OCI-LY1 (cell line): ENCODE measurements at regions not wholly inside any gene's neighbourhood (a gene's known extent, or its start where the extent isn't known, plus 50 kb on each side); places are given as distances from the start of the nearest gene placed in this dataset.

Experiments used
- EZH2 ChIP-seq: fragments of 200-600 bp; sonication (generic), shearing (Covaris generic); IDR thresholded peaks from 2 replicates; pipeline ENCODE4 v1.8.0; 2017; ENCODE audit warnings: borderline replicate concordance, mixed run types, mild to moderate bottlenecking, antibody characterized with exemption, low read length, moderate library complexity, mixed read lengths
- TF ChIP-seq, protein P1 (sequence below): fragments of 200-600 bp; sonication (generic), shearing (Covaris generic); IDR thresholded peaks from 2 replicates; pipeline ENCODE4 v1.5.1; 2017; ENCODE audit warnings: mild to moderate bottlenecking, antibody characterized with exemption, low read length, moderate library complexity, mixed read lengths

- TF ChIP-seq, protein P1, sequence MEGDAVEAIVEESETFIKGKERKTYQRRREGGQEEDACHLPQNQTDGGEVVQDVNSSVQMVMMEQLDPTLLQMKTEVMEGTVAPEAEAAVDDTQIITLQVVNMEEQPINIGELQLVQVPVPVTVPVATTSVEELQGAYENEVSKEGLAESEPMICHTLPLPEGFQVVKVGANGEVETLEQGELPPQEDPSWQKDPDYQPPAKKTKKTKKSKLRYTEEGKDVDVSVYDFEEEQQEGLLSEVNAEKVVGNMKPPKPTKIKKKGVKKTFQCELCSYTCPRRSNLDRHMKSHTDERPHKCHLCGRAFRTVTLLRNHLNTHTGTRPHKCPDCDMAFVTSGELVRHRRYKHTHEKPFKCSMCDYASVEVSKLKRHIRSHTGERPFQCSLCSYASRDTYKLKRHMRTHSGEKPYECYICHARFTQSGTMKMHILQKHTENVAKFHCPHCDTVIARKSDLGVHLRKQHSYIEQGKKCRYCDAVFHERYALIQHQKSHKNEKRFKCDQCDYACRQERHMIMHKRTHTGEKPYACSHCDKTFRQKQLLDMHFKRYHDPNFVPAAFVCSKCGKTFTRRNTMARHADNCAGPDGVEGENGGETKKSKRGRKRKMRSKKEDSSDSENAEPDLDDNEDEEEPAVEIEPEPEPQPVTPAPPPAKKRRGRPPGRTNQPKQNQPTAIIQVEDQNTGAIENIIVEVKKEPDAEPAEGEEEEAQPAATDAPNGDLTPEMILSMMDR = no peak
- no peak for TF ChIP-seq EZH2
These were observed 106.0 kb downstream of the MC4R start for GRCh38 chr18:60266558-60266957.
